Neural cell (in vitro differentiated cells): ENCODE measurements at regions not wholly inside any gene's neighbourhood (a gene's known extent, or its start where the extent isn't known, plus 50 kb on each side); places are given as distances from the start of the nearest gene placed in this dataset.
"Not testable (repeated sequence)": the region's sequence is repeated elsewhere in the genome, so short reads cannot be mapped to it uniquely, and the experiment has no call there.

ENCODE experiments used
- H2AFZ ChIP-seq: fragments of 200-600, 300-800 bp; sonication (generic), shearing (Covaris generic); 2 replicates; pipeline ENCODE4 v1.6.0; 2014; ENCODE audit warnings: low read depth, mild to moderate bottlenecking, antibody characterized with exemption, low read length, moderate library complexity
- H3F3A ChIP-seq: fragments of 200-600 bp; shearing (Covaris generic); 2 replicates; pipeline ENCODE4 v1.6.1; 2016; ENCODE audit warnings: mild to moderate bottlenecking, moderate library complexity, mixed read lengths, antibody characterized with exemption, low read length; ENCODE audit not compliant: insufficient read depth, poor library complexity, severe bottlenecking
- H3K27ac ChIP-seq: fragments of 200-600, 300-800 bp; sonication (generic), shearing (Covaris generic); 2 replicates; pipeline ENCODE4 v1.5.1; 2014; ENCODE audit warnings: mild to moderate bottlenecking, low read length, moderate library complexity
- H3K27me3 ChIP-seq: fragments of 300-800, 200-600 bp; sonication (generic), shearing (Covaris generic); 2 replicates; pipeline ENCODE4 v1.6.0; 2014; ENCODE audit warnings: mild to moderate bottlenecking, low read depth, low read length, moderate library complexity; ENCODE audit not compliant: insufficient read depth
- H3K36me3 ChIP-seq: fragments of 300-800, 200-600 bp; sonication (generic), shearing (Covaris generic); 2 replicates; pipeline ENCODE4 v1.5.1; 2014; ENCODE audit warnings: mild to moderate bottlenecking, antibody characterized with exemption, low read length, moderate library complexity; ENCODE audit not compliant: insufficient read depth
- H3K4me2 ChIP-seq: fragments of 300-800, 200-600 bp; sonication (generic), shearing (Covaris generic); 2 replicates; pipeline ENCODE4 v1.6.0; 2014; ENCODE audit warnings: mild to moderate bottlenecking, low read length
- H3K4me3 ChIP-seq: fragments of 300-800, 200-600 bp; sonication (generic), shearing (Covaris generic); 2 replicates; pipeline ENCODE4 v1.5.1; 2014; ENCODE audit warnings: mild to moderate bottlenecking, low read length, moderate library complexity
- H3K79me2 ChIP-seq: fragments of 200-600 bp; shearing (Covaris generic); replicated peaks from 2 replicates; pipeline ENCODE4 v1.6.0; 2014; ENCODE audit warnings: mild to moderate bottlenecking, low read length, moderate library complexity; ENCODE audit not compliant: insufficient read depth
- H3K9ac ChIP-seq: fragments of 300-800, 200-600 bp; sonication (generic), shearing (Covaris generic); 2 replicates; pipeline ENCODE4 v1.6.1; 2016; ENCODE audit warnings: mild to moderate bottlenecking, low read length, mixed read lengths
- H3K9me2 ChIP-seq: fragments of 200-600 bp; shearing (Covaris generic); 2 replicates; pipeline ENCODE4 v1.6.1; 2016; ENCODE audit warnings: mild to moderate bottlenecking, low read length, mixed read lengths; ENCODE audit not compliant: insufficient read depth
- H3K9me3 ChIP-seq: fragments of 200-600, 300-800 bp; sonication (generic), shearing (Covaris generic); 2 replicates; pipeline ENCODE4 v1.6.1; 2016; ENCODE audit warnings: mild to moderate bottlenecking, mixed run types, low read length, moderate library complexity, mixed read lengths
- H4K20me1 ChIP-seq: fragments of 200-600 bp; shearing (Covaris generic); 2 replicates; pipeline ENCODE4 v1.6.1; 2016; ENCODE audit warnings: mild to moderate bottlenecking, mixed run types; ENCODE audit not compliant: insufficient read depth
- CTCF ChIP-seq: fragments of 450-650 bp; IDR thresholded peaks from 2 replicates; pipeline ENCODE4 v1.5.1; 2014; ENCODE audit warnings: antibody characterized with exemption, mild to moderate bottlenecking, moderate library complexity; ENCODE audit not compliant: poor library complexity, severe bottlenecking
- EP300 ChIP-seq: fragments of 450-650 bp; conservative IDR thresholded peaks from 2 replicates; pipeline ENCODE4 v1.6.1; 2014; ENCODE audit warnings: antibody characterized with exemption, mild to moderate bottlenecking, moderate library complexity; ENCODE audit not compliant: poor library complexity, severe bottlenecking
- MXI1 ChIP-seq: fragments of 450-650 bp; conservative IDR thresholded peaks from 2 replicates; pipeline ENCODE4 v1.6.1; 2014; ENCODE audit warnings: antibody characterized with exemption, mild to moderate bottlenecking; ENCODE audit not compliant: poor library complexity, severe bottlenecking
- POLR2AphosphoS5 ChIP-seq: IDR thresholded peaks from 2 replicates; pipeline ENCODE4 v1.6.1; 2012
- RAD21 ChIP-seq: fragments of 450-650 bp; conservative IDR thresholded peaks from 2 replicates; pipeline ENCODE4 v1.6.1; 2014; ENCODE audit warnings: antibody characterized with exemption, mild to moderate bottlenecking, moderate library complexity
- REST ChIP-seq: IDR thresholded peaks from 2 replicates; pipeline ENCODE4 v1.6.1; 2012; ENCODE audit warnings: borderline replicate concordance
- SMC3 ChIP-seq: fragments of 450-650 bp; conservative IDR thresholded peaks from 2 replicates; pipeline ENCODE4 v1.6.1; 2014; ENCODE audit warnings: antibody characterized with exemption, mild to moderate bottlenecking, moderate library complexity; ENCODE audit not compliant: poor library complexity
- TAF1 ChIP-seq: IDR thresholded peaks from 2 replicates; pipeline ENCODE4 v1.6.1; 2012; ENCODE audit warnings: low read depth

GRCh38 chr22:44558671-44559070, 60.6 kb upstream of the RTL6 start:
- H3K27me3 ChIP-seq, H3K27ac ChIP-seq, H3K9ac ChIP-seq, H4K20me1 ChIP-seq, H3K4me3 ChIP-seq, H3F3A ChIP-seq, H2AFZ ChIP-seq, H3K9me2 ChIP-seq, H3K79me2 ChIP-seq, H3K4me2 ChIP-seq, H3K36me3 ChIP-seq, H3K9me3 ChIP-seq: not testable (repeated sequence)

- H3K9me2 ChIP-seq, H3K9me3 ChIP-seq, H3K9ac ChIP-seq, H3K4me3 ChIP-seq, H3K4me2 ChIP-seq, H3K79me2 ChIP-seq, H4K20me1 ChIP-seq, H3F3A ChIP-seq, H3K27me3 ChIP-seq, H2AFZ ChIP-seq, H3K36me3 ChIP-seq, H3K27ac ChIP-seq: not testable (repeated sequence)
Observed at GRCh38 chr22:44557872-44558271, 59.8 kb upstream of the RTL6 start.

- no peaks in the 10 kb centered on the region for H3K9me2 ChIP-seq
- H3K9ac ChIP-seq, result no peak overlapping the region
- no peaks in the 10 kb centered on the region for H3F3A ChIP-seq
- H3K4me3 ChIP-seq, result no peak overlapping the region
- no peak overlapping the region for H3K27ac ChIP-seq
- no peaks in the 10 kb centered on the region for H3K27me3 ChIP-seq
- H3K79me2 ChIP-seq, result no peaks in the 10 kb centered on the region
- H2AFZ ChIP-seq, result no peak overlapping the region
- no peak overlapping the region for H3K4me2 ChIP-seq
- TF ChIP-seq RAD21, result no peak
- no peak for TF ChIP-seq EP300
- TF ChIP-seq CTCF, result no peak
- TF ChIP-seq MXI1, result no peak
- TF ChIP-seq POLR2AphosphoS5, result no peak
- no peak for TF ChIP-seq SMC3
- H3K36me3 ChIP-seq, result no peaks in the 10 kb centered on the region
- H3K9me3 ChIP-seq, result no peaks in the 10 kb centered on the region
- H4K20me1 ChIP-seq, result no peaks in the 10 kb centered on the region
Observed at GRCh38 chr22:44557064-44557748, 59.2 kb upstream of the RTL6 start.

- Histone ChIP-seq H3K4me3 (no peak overlapping the region), H3K27me3 (no peaks in the 10 kb centered on the region), H2AFZ (no peak overlapping the region), H3K79me2 (no peaks in the 10 kb centered on the region), H3K4me2 (no peak overlapping the region), H3K27ac (no peak overlapping the region), H3F3A (no peaks in the 10 kb centered on the region), H3K9ac (no peak overlapping the region), H3K9me3 (no peaks in the 10 kb centered on the region), H3K36me3 (no peaks in the 10 kb centered on the region), H4K20me1 (no peaks in the 10 kb centered on the region), H3K9me2 (no peaks in the 10 kb centered on the region)
- TF ChIP-seq CTCF (no peak), REST (no peak), SMC3 (no peak), TAF1 (no peak)
Observed at GRCh38 chr22:44555597-44555996, 57.6 kb upstream of the RTL6 start.
